RWPE2 (cell line): ENCODE measurements at regions not wholly inside any gene's neighbourhood (a gene's known extent, or its start where the extent isn't known, plus 50 kb on each side); places are given as distances from the start of the nearest gene placed in this dataset.

ENCODE experiments used
- ATAC-seq: fragments of 200-7000 bp; cut with Tn5 transposase; 3 replicates; pipeline ENCODE4 v1.9.1; 2021; ENCODE audit warnings: low read depth
- DNase-seq: peaks from one replicate; pipeline ENCODE4 v3.0.0-alpha.2; 2020; ENCODE audit warnings: low spot score
- H3K27ac ChIP-seq: fragments of 450-650 bp; 2 replicates; pipeline ENCODE4 v1.5.1; 2017; ENCODE audit warnings: mild to moderate bottlenecking; ENCODE audit not compliant: poor library complexity, severe bottlenecking
- H3K27me3 ChIP-seq: fragments of 250-450 bp; sonication (Bioruptor Pico); 2 replicates; pipeline ENCODE4 v1.5.1; 2021; ENCODE audit warnings: mild to moderate bottlenecking, moderate library complexity; ENCODE audit not compliant: insufficient read depth, poor library complexity, severe bottlenecking
- H3K36me3 ChIP-seq: fragments of 250-450 bp; sonication (Bioruptor Pico); 2 replicates; pipeline ENCODE4 v1.5.1; 2020; ENCODE audit warnings: low read depth, mild to moderate bottlenecking, moderate library complexity
- H3K4me1 ChIP-seq: fragments of 250-450 bp; sonication (Bioruptor Pico); 2 replicates; pipeline ENCODE4 v1.5.1; 2021; ENCODE audit warnings: mild to moderate bottlenecking, moderate library complexity; ENCODE audit not compliant: insufficient read depth, poor library complexity, severe bottlenecking
- H3K4me3 ChIP-seq: fragments of 250-450 bp; sonication (Bioruptor Pico); 2 replicates; pipeline ENCODE4 v1.5.1; 2021; ENCODE audit warnings: mild to moderate bottlenecking, moderate library complexity; ENCODE audit not compliant: severe bottlenecking
- H3K9me3 ChIP-seq: fragments of 250-450 bp; sonication (Bioruptor Pico); 2 replicates; pipeline ENCODE4 v1.5.1; 2021; ENCODE audit warnings: mild to moderate bottlenecking, moderate library complexity; ENCODE audit not compliant: severe bottlenecking
- CTCF ChIP-seq: fragments of 450-650 bp; IDR thresholded peaks from one replicate; pipeline ENCODE4 v1.5.1; 2017; ENCODE audit warnings: mild to moderate bottlenecking, moderate library complexity; ENCODE audit not compliant: poor library complexity, severe bottlenecking

- Histone ChIP-seq H3K4me3 (no peak overlapping the region), H3K27me3 (no peaks in the 10 kb centered on the region), H3K9me3 (no peaks in the 10 kb centered on the region), H3K27ac (no peak overlapping the region), H3K36me3 (no peaks in the 10 kb centered on the region), H3K4me1 (no peaks in the 10 kb centered on the region)
- no peak for ATAC-seq
- no peak for TF ChIP-seq CTCF
- DNase-seq: no peak
Measured at GRCh38 chr2:14896330-14897030, 264.0 kb downstream of the LRATD1 start.

GRCh38 chr2:14899621-14900414 is 267.3 kb downstream of the LRATD1 start:
- H3K27me3 ChIP-seq: no peaks in the 10 kb centered on the region
- TF ChIP-seq CTCF: no peak
- no peak overlapping the region for H3K27ac ChIP-seq
- H3K9me3 ChIP-seq: no peaks in the 10 kb centered on the region
- no peak overlapping the region for H3K4me3 ChIP-seq
- no peaks in the 10 kb centered on the region for H3K36me3 ChIP-seq
- no peaks in the 10 kb centered on the region for H3K4me1 ChIP-seq
- no peak for ATAC-seq
- DNase-seq: no peak

- TF ChIP-seq CTCF: no peak
- Histone ChIP-seq H3K36me3 (no peaks in the 10 kb centered on the region), H3K27ac (no peak overlapping the region), H3K4me1 (no peaks in the 10 kb centered on the region), H3K9me3 (no peaks in the 10 kb centered on the region), H3K27me3 (no peaks in the 10 kb centered on the region), H3K4me3 (no peak overlapping the region)
- DNase-seq (no peak), ATAC-seq (no peak)
Measured at GRCh38 chr2:14901737-14902136, 269.2 kb downstream of the LRATD1 start.

GRCh38 chr2:14902953-14903352 is 270.4 kb downstream of the LRATD1 start:
- Histone ChIP-seq H3K27me3 (no peaks in the 10 kb centered on the region), H3K27ac (no peak overlapping the region), H3K4me1 (no peaks in the 10 kb centered on the region), H3K4me3 (no peak overlapping the region), H3K9me3 (no peaks in the 10 kb centered on the region), H3K36me3 (no peaks in the 10 kb centered on the region)
- ATAC-seq: no peak
- no peak for DNase-seq
- TF ChIP-seq CTCF: no peak
